ENCODE measurements at regions not wholly inside any gene's neighbourhood (a gene's known extent, or its start where the extent isn't known, plus 50 kb on each side); places are given as distances from the start of the nearest gene placed in this dataset.

GRCh38 chr15:35979608-35980007, 433.6 kb upstream of the DPH6 start:
- no peak overlapping the region for H3K4me3 ChIP-seq (ENCODE audit: low read length)
- H3K4me2 ChIP-seq (ENCODE audit: low read length) = no peak overlapping the region
- no peaks in the 10 kb centered on the region for H3K9me2 ChIP-seq (ENCODE audit: insufficient read depth, low read length)
- no peaks in the 10 kb centered on the region for H4K20me1 ChIP-seq (ENCODE audit: insufficient read depth)
- H3K9ac ChIP-seq (ENCODE audit: low read length) = no peak overlapping the region
- no peaks in the 10 kb centered on the region for H3K36me3 ChIP-seq (ENCODE audit: insufficient read depth, low read length)
- H3K27ac ChIP-seq (ENCODE audit: low read length) = no peak overlapping the region
- H3F3A ChIP-seq (ENCODE audit: insufficient read depth, low read length, poor library complexity, severe bottlenecking) = no peaks in the 10 kb centered on the region
- TF ChIP-seq POLR2AphosphoS5 (IDR thresholded peaks at IDR 0.05) = no peak
- TF ChIP-seq TAF1 (IDR thresholded peaks at IDR 0.05; ENCODE audit: low read depth) = no peak
- TF ChIP-seq REST (IDR thresholded peaks at IDR 0.05; ENCODE audit: borderline replicate concordance) = no peak
- TF ChIP-seq SMC3 (conservative IDR thresholded peaks at IDR 0.05; ENCODE audit: poor library complexity) = no peak
- TF ChIP-seq EP300 (conservative IDR thresholded peaks at IDR 0.05; ENCODE audit: poor library complexity, severe bottlenecking) = no peak
- TF ChIP-seq MXI1 (conservative IDR thresholded peaks at IDR 0.05; ENCODE audit: poor library complexity, severe bottlenecking) = no peak
- no peak for TF ChIP-seq EZH2 (IDR thresholded peaks at IDR 0.05; ENCODE audit: borderline replicate concordance, insufficient read depth, low read length, poor library complexity, severe bottlenecking)
- TF ChIP-seq CTCF (IDR thresholded peaks at IDR 0.05; ENCODE audit: poor library complexity, severe bottlenecking) = no peak
- no peak for TF ChIP-seq RAD21 (conservative IDR thresholded peaks at IDR 0.05)
- H3K9me3 ChIP-seq (ENCODE audit: low read length) = no peaks in the 10 kb centered on the region
- no peaks in the 10 kb centered on the region for H3K27me3 ChIP-seq (ENCODE audit: insufficient read depth, low read depth, low read length)
- H3K79me2 ChIP-seq (replicated peaks; ENCODE audit: insufficient read depth, low read length) = no peaks in the 10 kb centered on the region
- no peak overlapping the region for H2AFZ ChIP-seq (ENCODE audit: low read depth, low read length)

DNA sequence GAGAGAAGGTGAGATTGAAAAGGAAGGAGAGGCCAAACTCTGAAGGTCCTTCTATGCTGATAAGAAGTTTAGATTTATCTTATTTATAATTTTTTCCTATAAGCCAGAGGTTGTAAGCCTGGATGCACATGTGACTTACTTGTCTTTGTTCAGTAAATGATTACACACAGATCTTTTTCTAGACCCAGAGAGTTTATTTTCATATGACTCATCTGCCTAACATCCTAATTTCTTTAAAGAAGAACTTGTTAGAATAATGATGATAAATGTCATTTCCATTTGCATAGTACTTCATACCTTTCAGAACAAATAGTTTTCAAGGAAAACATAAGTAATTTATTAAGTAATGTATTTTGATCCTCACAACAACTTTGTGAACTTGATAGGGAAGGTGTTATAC, 434.8 kb upstream of the DPH6 start:
- no peak overlapping the region for H3K27ac ChIP-seq (ENCODE audit: low read length)
- no peak overlapping the region for H2AFZ ChIP-seq (ENCODE audit: low read depth, low read length)

More for the DNA sequence above, 434.8 kb upstream of the DPH6 start:
- Histone ChIP-seq H3K4me3 (ENCODE audit: low read length) (no peak overlapping the region), H3K36me3 (ENCODE audit: insufficient read depth, low read length) (no peaks in the 10 kb centered on the region), H3K9me2 (ENCODE audit: insufficient read depth, low read length) (no peaks in the 10 kb centered on the region), H4K20me1 (ENCODE audit: insufficient read depth) (no peaks in the 10 kb centered on the region), H3K79me2 (replicated peaks; ENCODE audit: insufficient read depth, low read length) (no peaks in the 10 kb centered on the region), H3F3A (ENCODE audit: insufficient read depth, low read length, poor library complexity, severe bottlenecking) (no peaks in the 10 kb centered on the region), H3K9ac (ENCODE audit: low read length) (no peak overlapping the region), H3K9me3 (ENCODE audit: low read length) (no peaks in the 10 kb centered on the region), H3K27me3 (ENCODE audit: insufficient read depth, low read depth, low read length) (no peaks in the 10 kb centered on the region), H3K4me2 (ENCODE audit: low read length) (no peak overlapping the region)
- TF ChIP-seq POLR2AphosphoS5 (IDR thresholded peaks at IDR 0.05) = no peak
- TF ChIP-seq CTCF (IDR thresholded peaks at IDR 0.05; ENCODE audit: poor library complexity, severe bottlenecking) = no peak
- TF ChIP-seq TAF1 (IDR thresholded peaks at IDR 0.05; ENCODE audit: low read depth) = no peak
- TF ChIP-seq RAD21 (conservative IDR thresholded peaks at IDR 0.05) = no peak
- TF ChIP-seq SMC3 (conservative IDR thresholded peaks at IDR 0.05; ENCODE audit: poor library complexity) = no peak
- no peak for TF ChIP-seq REST (IDR thresholded peaks at IDR 0.05; ENCODE audit: borderline replicate concordance)
- no peak for TF ChIP-seq MXI1 (conservative IDR thresholded peaks at IDR 0.05; ENCODE audit: poor library complexity, severe bottlenecking)
- TF ChIP-seq EZH2 (IDR thresholded peaks at IDR 0.05; ENCODE audit: borderline replicate concordance, insufficient read depth, low read length, poor library complexity, severe bottlenecking) = no peak
- TF ChIP-seq EP300 (conservative IDR thresholded peaks at IDR 0.05; ENCODE audit: poor library complexity, severe bottlenecking) = no peak

Measured in neural cell (in vitro differentiated cells).